ENCODE measurements at regions not wholly inside any gene's neighbourhood (a gene's known extent, or its start where the extent isn't known, plus 50 kb on each side); places are given as distances from the start of the nearest gene placed in this dataset.
A peak's percentile ranks its signal among the peaks of the same experiment; 100 is the strongest.

GRCh38 chr4:14564281-14564680, 438.0 kb upstream of the CPEB2 start:
- no peak for DNase-seq (ENCODE audit: low spot score)

- no peak for DNase-seq (ENCODE audit: low spot score)
These were observed 435.8 kb upstream of the CPEB2 start for GRCh38 chr4:14566518-14566917.

- DNase-seq (ENCODE audit: low spot score), result no peak
These were observed 433.9 kb upstream of the CPEB2 start for GRCh38 chr4:14568351-14568750.

- DNase-seq (ENCODE audit: low spot score), result no peak
These were observed 427.0 kb upstream of the CPEB2 start for GRCh38 chr4:14575289-14575688.

GRCh38 chr4:14575919-14576318, 426.4 kb upstream of the CPEB2 start:
- no peak for DNase-seq (ENCODE audit: low spot score)

GRCh38 chr4:14580061-14580460, 422.2 kb upstream of the CPEB2 start:
- DNase-seq (ENCODE audit: low spot score), result no peak

- DNase-seq (ENCODE audit: low spot score), result peak; percentile 65
These were observed 420.5 kb upstream of the CPEB2 start for GRCh38 chr4:14581741-14582140.

GRCh38 chr4:14582677-14583076, 419.6 kb upstream of the CPEB2 start:
- DNase-seq (ENCODE audit: low spot score), result no peak

- DNase-seq (ENCODE audit: low spot score), result no peak
These were observed 418.9 kb upstream of the CPEB2 start for GRCh38 chr4:14583331-14583730.

- no peak for DNase-seq (ENCODE audit: low spot score)
These were observed 418.5 kb upstream of the CPEB2 start for GRCh38 chr4:14583752-14584151.

GRCh38 chr4:14592950-14593349, 409.3 kb upstream of the CPEB2 start:
- DNase-seq (ENCODE audit: low spot score), result no peak

- DNase-seq (ENCODE audit: low spot score), result no peak
These were observed 406.3 kb upstream of the CPEB2 start for GRCh38 chr4:14596028-14596427.

GRCh38 chr4:14596437-14596836, 405.8 kb upstream of the CPEB2 start:
- DNase-seq (ENCODE audit: low spot score), result no peak

GRCh38 chr4:14596904-14597303, 405.4 kb upstream of the CPEB2 start:
- no peak for DNase-seq (ENCODE audit: low spot score)

GRCh38 chr4:14602206-14602605, 400.1 kb upstream of the CPEB2 start:
- DNase-seq (ENCODE audit: low spot score), result no peak

- no peak for DNase-seq (ENCODE audit: low spot score)
These were observed 395.3 kb upstream of the CPEB2 start for GRCh38 chr4:14607001-14607400.

GRCh38 chr4:14607578-14607977, 394.7 kb upstream of the CPEB2 start:
- DNase-seq (ENCODE audit: low spot score), result no peak

GRCh38 chr4:14608630-14609029, 393.7 kb upstream of the CPEB2 start:
- no peak for DNase-seq (ENCODE audit: low spot score)

GRCh38 chr4:14614840-14615239, 387.4 kb upstream of the CPEB2 start:
- no peak for DNase-seq (ENCODE audit: low spot score)

- DNase-seq (ENCODE audit: low spot score), result no peak
These were observed 386.6 kb upstream of the CPEB2 start for GRCh38 chr4:14615671-14616070.

- no peak for DNase-seq (ENCODE audit: low spot score)
These were observed 381.6 kb upstream of the CPEB2 start for GRCh38 chr4:14620567-14621141.

GRCh38 chr4:14621731-14622463, 380.4 kb upstream of the CPEB2 start:
- DNase-seq (ENCODE audit: low spot score), result no peak

- no peak for DNase-seq (ENCODE audit: low spot score)
These were observed 375.2 kb upstream of the CPEB2 start for GRCh38 chr4:14627038-14627437.

GRCh38 chr4:14631806-14632440, 370.4 kb upstream of the CPEB2 start:
- no peak for DNase-seq (ENCODE audit: low spot score)

Data from ecto neural progenitor cell (in vitro differentiated cells).